ENCODE measurements at regions not wholly inside any gene's neighbourhood (a gene's known extent, or its start where the extent isn't known, plus 50 kb on each side); places are given as distances from the start of the nearest gene placed in this dataset.

DNA sequence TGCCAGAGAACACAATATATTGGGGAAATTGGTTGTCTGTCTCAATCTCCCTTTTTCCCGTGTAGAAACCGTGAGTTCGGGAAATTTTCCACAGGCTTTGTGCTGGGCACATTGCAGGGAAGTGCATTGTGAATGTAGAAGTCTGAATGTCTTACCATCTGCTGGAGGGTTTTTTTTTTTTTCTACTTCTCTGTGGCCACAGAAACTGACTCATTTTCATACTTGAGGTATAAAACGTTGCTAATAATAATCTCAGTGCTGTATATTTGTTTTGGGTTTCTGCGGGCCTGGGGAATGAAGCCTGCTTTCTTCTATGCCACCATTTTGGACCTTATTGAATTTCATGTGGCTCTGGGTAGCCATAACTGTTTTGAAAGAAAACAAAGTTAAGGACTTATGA lies 1001.2 kb downstream of the STIM2 start:
- Histone ChIP-seq H3K36me3 (ENCODE audit: insufficient read depth, low read length) (no peaks in the 10 kb centered on the region), H3K9ac (ENCODE audit: insufficient read length) (no peak overlapping the region), H3K9me3 (ENCODE audit: low read depth, low read length) (no peaks in the 10 kb centered on the region), H3K4me3 (no peak overlapping the region), H3K27ac (no peak overlapping the region)
- TF ChIP-seq EZH2 (IDR thresholded peaks at IDR 0.05) (no peak), POLR2AphosphoS5 (IDR thresholded peaks at IDR 0.05; ENCODE audit: borderline replicate concordance, low read depth, low read length) (no peak), FOXP2 (optimal IDR thresholded peaks at IDR 0.05; ENCODE audit: control extremely low read depth, extremely low read length, insufficient read depth) (no peak)
- DNase-seq (ENCODE audit: low read depth, low spot score): no peak

GRCh38 chr4:27873596-27873995 lies 1013.0 kb downstream of the STIM2 start:
- DNase-seq (ENCODE audit: low read depth, low spot score): no peak
- TF ChIP-seq POLR2AphosphoS5 (IDR thresholded peaks at IDR 0.05; ENCODE audit: borderline replicate concordance, low read depth, low read length) (no peak), FOXP2 (optimal IDR thresholded peaks at IDR 0.05; ENCODE audit: control extremely low read depth, extremely low read length, insufficient read depth) (no peak), EZH2 (IDR thresholded peaks at IDR 0.05) (no peak)
- no peak overlapping the region for H3K9ac ChIP-seq (ENCODE audit: insufficient read length)

DNA sequence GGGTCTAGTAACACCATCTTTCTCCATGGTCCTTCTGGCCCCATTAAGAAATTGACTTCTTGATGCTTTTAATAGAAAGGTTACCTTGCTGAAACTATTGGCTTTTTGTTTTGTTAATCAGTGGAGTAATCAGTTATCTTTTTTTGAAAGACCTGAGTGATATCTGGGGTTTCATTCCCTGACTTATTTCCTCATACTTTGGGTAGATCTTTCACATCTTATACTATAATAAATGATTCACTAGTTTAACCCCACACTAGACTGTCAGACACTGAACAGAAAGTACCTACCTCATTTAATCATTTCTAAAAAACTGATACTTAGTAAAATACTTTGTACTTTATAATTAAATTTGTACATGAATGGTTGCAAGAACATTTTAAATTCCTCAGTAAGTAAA lies 1021.1 kb downstream of the STIM2 start:
- H3K9me3 ChIP-seq (ENCODE audit: low read depth, low read length): no peaks in the 10 kb centered on the region
- TF ChIP-seq EZH2 (IDR thresholded peaks at IDR 0.05): no peak
- TF ChIP-seq FOXP2 (optimal IDR thresholded peaks at IDR 0.05; ENCODE audit: control extremely low read depth, extremely low read length, insufficient read depth): no peak
- no peak for TF ChIP-seq POLR2AphosphoS5 (IDR thresholded peaks at IDR 0.05; ENCODE audit: borderline replicate concordance, low read depth, low read length)
- no peaks in the 10 kb centered on the region for H3K36me3 ChIP-seq (ENCODE audit: insufficient read depth, low read length)
- no peak overlapping the region for H3K27ac ChIP-seq
- H3K9ac ChIP-seq (ENCODE audit: insufficient read length): no peak overlapping the region
- no peak for DNase-seq (ENCODE audit: low read depth, low spot score)
- no peak overlapping the region for H3K4me3 ChIP-seq

More at GRCh38 chr4:27873596-27873995, 1013.0 kb downstream of the STIM2 start:
- H3K4me3 ChIP-seq: no peak overlapping the region
- H3K27ac ChIP-seq: no peak overlapping the region
- H3K9me3 ChIP-seq (ENCODE audit: low read depth, low read length): no peaks in the 10 kb centered on the region
- H3K36me3 ChIP-seq (ENCODE audit: insufficient read depth, low read length): no peaks in the 10 kb centered on the region

DNA sequence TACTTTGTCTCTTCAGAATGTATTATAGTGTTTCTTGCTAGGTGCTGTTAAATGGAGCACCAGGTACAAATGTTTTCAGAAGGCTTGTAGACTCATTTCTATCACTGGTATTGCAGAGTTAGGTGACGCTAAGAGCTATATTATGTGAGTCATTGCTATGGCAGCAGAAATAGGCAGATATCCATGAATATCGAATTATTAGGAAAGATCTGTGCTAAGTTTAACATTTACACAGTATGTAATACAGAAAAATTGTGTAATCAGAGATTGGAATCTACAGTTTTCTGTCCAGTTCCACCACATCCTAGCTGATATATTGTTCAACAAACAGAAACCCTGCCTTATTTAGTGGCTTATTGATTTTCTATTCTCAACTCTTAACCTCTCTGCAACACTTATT lies 1025.5 kb downstream of the STIM2 start:
- Histone ChIP-seq H3K36me3 (ENCODE audit: insufficient read depth, low read length) (no peaks in the 10 kb centered on the region), H3K9ac (ENCODE audit: insufficient read length) (no peak overlapping the region), H3K4me3 (no peak overlapping the region), H3K9me3 (ENCODE audit: low read depth, low read length) (no peaks in the 10 kb centered on the region), H3K27ac (no peak overlapping the region)
- TF ChIP-seq FOXP2 (optimal IDR thresholded peaks at IDR 0.05; ENCODE audit: control extremely low read depth, extremely low read length, insufficient read depth) (no peak), EZH2 (IDR thresholded peaks at IDR 0.05) (no peak), POLR2AphosphoS5 (IDR thresholded peaks at IDR 0.05; ENCODE audit: borderline replicate concordance, low read depth, low read length) (no peak)
- no peak for DNase-seq (ENCODE audit: low read depth, low spot score)

GRCh38 chr4:27887646-27888045 lies 1027.0 kb downstream of the STIM2 start:
- Histone ChIP-seq H3K9ac (ENCODE audit: insufficient read length) (no peak overlapping the region), H3K4me3 (no peak overlapping the region), H3K9me3 (ENCODE audit: low read depth, low read length) (no peaks in the 10 kb centered on the region), H3K36me3 (ENCODE audit: insufficient read depth, low read length) (no peaks in the 10 kb centered on the region), H3K27ac (no peak overlapping the region)
- DNase-seq (ENCODE audit: low read depth, low spot score): no peak
- TF ChIP-seq POLR2AphosphoS5 (IDR thresholded peaks at IDR 0.05; ENCODE audit: borderline replicate concordance, low read depth, low read length) (no peak), FOXP2 (optimal IDR thresholded peaks at IDR 0.05; ENCODE audit: control extremely low read depth, extremely low read length, insufficient read depth) (no peak), EZH2 (IDR thresholded peaks at IDR 0.05) (no peak)

GRCh38 chr4:27888505-27888904 lies 1027.9 kb downstream of the STIM2 start:
- Histone ChIP-seq H3K4me3 (no peak overlapping the region), H3K9me3 (ENCODE audit: low read depth, low read length) (no peaks in the 10 kb centered on the region), H3K36me3 (ENCODE audit: insufficient read depth, low read length) (no peaks in the 10 kb centered on the region), H3K9ac (ENCODE audit: insufficient read length) (no peak overlapping the region), H3K27ac (no peak overlapping the region)
- DNase-seq (ENCODE audit: low read depth, low spot score): no peak
- TF ChIP-seq POLR2AphosphoS5 (IDR thresholded peaks at IDR 0.05; ENCODE audit: borderline replicate concordance, low read depth, low read length): no peak
- TF ChIP-seq FOXP2 (optimal IDR thresholded peaks at IDR 0.05; ENCODE audit: control extremely low read depth, extremely low read length, insufficient read depth): no peak
- TF ChIP-seq EZH2 (IDR thresholded peaks at IDR 0.05): no peak

GRCh38 chr4:27894951-27895350 lies 1034.3 kb downstream of the STIM2 start:
- H3K27ac ChIP-seq: no peak overlapping the region
- no peaks in the 10 kb centered on the region for H3K36me3 ChIP-seq (ENCODE audit: insufficient read depth, low read length)
- no peak overlapping the region for H3K9ac ChIP-seq (ENCODE audit: insufficient read length)
- TF ChIP-seq EZH2 (IDR thresholded peaks at IDR 0.05) (no peak), POLR2AphosphoS5 (IDR thresholded peaks at IDR 0.05; ENCODE audit: borderline replicate concordance, low read depth, low read length) (no peak), FOXP2 (optimal IDR thresholded peaks at IDR 0.05; ENCODE audit: control extremely low read depth, extremely low read length, insufficient read depth) (no peak)
- DNase-seq (ENCODE audit: low read depth, low spot score): no peak
- H3K9me3 ChIP-seq (ENCODE audit: low read depth, low read length): no peaks in the 10 kb centered on the region
- H3K4me3 ChIP-seq: no peak overlapping the region

DNA sequence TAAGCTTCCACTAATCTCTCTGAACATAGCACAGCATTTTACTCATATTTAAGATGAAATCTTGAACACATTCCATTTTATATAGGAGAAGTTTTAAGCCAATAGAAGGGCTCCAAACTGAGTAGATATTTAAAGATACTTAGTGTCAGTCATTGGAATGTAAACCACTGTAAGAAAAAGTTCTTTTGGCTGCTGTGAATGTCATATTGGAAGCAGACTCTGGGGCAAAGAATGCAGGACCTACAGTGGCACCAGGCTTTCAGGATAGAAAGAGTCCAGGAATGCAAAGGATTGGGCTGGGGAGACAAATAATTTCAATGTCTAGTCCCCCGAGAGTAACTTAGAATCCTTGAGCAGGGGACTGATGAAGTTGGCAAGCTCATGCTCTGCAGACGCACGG lies 1047.7 kb downstream of the STIM2 start:
- no peak for TF ChIP-seq POLR2AphosphoS5 (IDR thresholded peaks at IDR 0.05; ENCODE audit: borderline replicate concordance, low read depth, low read length)
- no peak for TF ChIP-seq FOXP2 (optimal IDR thresholded peaks at IDR 0.05; ENCODE audit: control extremely low read depth, extremely low read length, insufficient read depth)
- TF ChIP-seq EZH2 (IDR thresholded peaks at IDR 0.05): no peak
- Histone ChIP-seq H3K9me3 (ENCODE audit: low read depth, low read length) (no peaks in the 10 kb centered on the region), H3K9ac (ENCODE audit: insufficient read length) (no peak overlapping the region), H3K4me3 (no peak overlapping the region), H3K36me3 (ENCODE audit: insufficient read depth, low read length) (no peaks in the 10 kb centered on the region), H3K27ac (no peak overlapping the region)
- no peak for DNase-seq (ENCODE audit: low read depth, low spot score)

DNA sequence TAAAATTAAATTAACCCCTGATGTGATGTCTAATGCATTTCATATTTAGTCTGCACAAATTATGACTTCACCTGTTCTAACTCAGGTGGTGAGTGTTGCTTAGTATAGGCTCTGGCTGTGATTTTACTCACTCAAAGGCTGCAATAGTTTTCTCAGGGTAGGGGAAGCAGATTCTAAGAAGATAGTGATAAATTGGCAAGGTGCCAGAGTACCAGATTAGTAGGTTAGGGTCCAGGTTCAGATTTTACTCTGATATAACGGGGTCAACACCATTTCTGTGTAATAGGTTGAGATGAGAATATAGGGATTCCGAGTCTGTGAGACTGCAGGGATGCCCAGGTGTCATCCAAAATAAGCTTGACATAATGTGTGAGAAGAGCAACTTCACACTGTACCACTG lies 1049.6 kb downstream of the STIM2 start:
- no peaks in the 10 kb centered on the region for H3K9me3 ChIP-seq (ENCODE audit: low read depth, low read length)
- no peak overlapping the region for H3K4me3 ChIP-seq
- no peak overlapping the region for H3K9ac ChIP-seq (ENCODE audit: insufficient read length)
- no peaks in the 10 kb centered on the region for H3K36me3 ChIP-seq (ENCODE audit: insufficient read depth, low read length)
- no peak for TF ChIP-seq FOXP2 (optimal IDR thresholded peaks at IDR 0.05; ENCODE audit: control extremely low read depth, extremely low read length, insufficient read depth)
- H3K27ac ChIP-seq: no peak overlapping the region
- DNase-seq (ENCODE audit: low read depth, low spot score): no peak
